Uterus (tissue), 3 donors: ENCODE measurements at regions not wholly inside any gene's neighbourhood (a gene's known extent, or its start where the extent isn't known, plus 50 kb on each side); places are given as distances from the start of the nearest gene placed in this dataset.

ENCODE experiments used
- DNase-seq, 2 donors: peaks; one replicate each; pipeline ENCODE4 v3.0.0-alpha.2; 2019 to 2020
- H3K27ac ChIP-seq, 2 donors: fragments of 200-600 bp; sonication (generic); 1 replicate in 1 of 2; 2 replicates in 1 of 2; pipeline ENCODE4 v1.5.1; 2016 to 2018
- H3K27me3 ChIP-seq, 2 donors: fragments of 200-600 bp; sonication (generic); one replicate each; pipeline ENCODE4 v1.5.1; 2018 to 2019; ENCODE audit warnings: control low read depth in 1 of 2
- H3K36me3 ChIP-seq, 2 donors: fragments of 200-600 bp; sonication (generic); one replicate each; pipeline ENCODE4 v1.5.1; 2019; ENCODE audit warnings: control low read depth in 1 of 2
- H3K4me1 ChIP-seq, 2 donors: fragments of 200-600 bp; sonication (generic); one replicate each; pipeline ENCODE4 v1.5.1; 2018 to 2019; ENCODE audit warnings: control low read depth in 1 of 2
- H3K4me3 ChIP-seq, 2 donors: fragments of 200-600 bp; sonication (generic); 1 replicate in 1 of 2; 2 replicates in 1 of 2; pipeline ENCODE4 v1.5.1; 2018 to 2019; ENCODE audit warnings: mild to moderate bottlenecking in 1 of 2
- H3K9me3 ChIP-seq, 2 donors: fragments of 200-600 bp; sonication (generic); one replicate each; pipeline ENCODE4 v1.5.1; 2019; ENCODE audit warnings: control low read depth in 1 of 2
- POLR2A ChIP-seq, 2 donors: fragments of 450-650 bp; IDR thresholded peaks; one replicate each; pipeline ENCODE4 v1.6.1; 2016; ENCODE audit warnings: antibody characterized with exemption in 2 of 2, mild to moderate bottlenecking in 1 of 2, moderate library complexity in 1 of 2
- intact Hi-C: fragments of 100-400 bp; cut with DNase I; formaldehyde crosslinking; loops from one replicate; pipeline ENCODE4 v1.15.1; 2023; ENCODE audit warnings: low total_unique reads
- TF ChIP-seq, protein P1 (sequence below), 4 experiments: fragments of 200-600 bp in 2 of 4; fragments of 450-650 bp in 2 of 4; sonication (generic) in 2 of 4; IDR thresholded peaks; one replicate each; pipeline ENCODE4 v1.5.1; 2016 to 2019; ENCODE audit warnings: antibody characterized with exemption in 4 of 4, mild to moderate bottlenecking in 2 of 4, moderate library complexity in 1 of 4
- donor health status: DM: yes; HTN: yes; CAD: no.

DNA sequence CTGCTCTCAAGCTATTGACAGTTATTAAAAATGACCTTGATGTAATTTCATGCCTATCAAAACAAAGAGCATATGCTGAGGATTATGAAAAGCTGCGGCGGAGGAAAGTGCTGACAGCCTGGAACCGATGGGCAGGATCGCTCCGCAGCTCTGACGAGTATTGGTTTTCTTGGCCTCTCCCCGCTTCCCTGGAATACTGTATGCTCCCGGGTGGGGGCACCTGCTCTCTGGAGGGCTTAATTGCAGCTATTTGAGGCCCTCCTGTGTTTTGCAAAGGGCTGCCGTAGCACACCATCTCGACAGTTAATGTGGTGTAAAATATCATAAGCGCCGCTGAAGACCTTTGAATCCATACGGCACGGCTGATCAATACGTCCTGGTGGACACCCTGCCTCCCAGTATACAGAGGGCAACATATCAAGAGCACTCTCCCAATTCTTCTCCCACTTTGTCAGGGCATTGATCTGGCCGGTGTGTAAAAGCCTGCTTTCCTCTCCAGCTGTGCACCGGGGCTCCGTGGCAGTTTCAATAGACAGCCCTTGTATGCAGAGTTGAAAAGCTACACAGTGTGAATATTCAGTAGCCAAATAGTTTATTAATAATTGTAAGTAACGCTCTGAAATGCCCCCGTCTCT is 662.4 kb downstream of the GALR1 start:
- Histone ChIP-seq H3K27ac (no peak overlapping the region), H3K4me1 (no peaks in the 10 kb centered on the region), H3K4me3 (no peak overlapping the region), H3K36me3 (no peaks in the 10 kb centered on the region), H3K27me3 (no peaks in the 10 kb centered on the region), H3K9me3 (no peaks in the 10 kb centered on the region)
- DNase-seq: no peak
- intact Hi-C loops: no loop called here
- TF ChIP-seq POLR2A (IDR thresholded peaks at IDR 0.05): no peak
- TF ChIP-seq, protein P1, sequence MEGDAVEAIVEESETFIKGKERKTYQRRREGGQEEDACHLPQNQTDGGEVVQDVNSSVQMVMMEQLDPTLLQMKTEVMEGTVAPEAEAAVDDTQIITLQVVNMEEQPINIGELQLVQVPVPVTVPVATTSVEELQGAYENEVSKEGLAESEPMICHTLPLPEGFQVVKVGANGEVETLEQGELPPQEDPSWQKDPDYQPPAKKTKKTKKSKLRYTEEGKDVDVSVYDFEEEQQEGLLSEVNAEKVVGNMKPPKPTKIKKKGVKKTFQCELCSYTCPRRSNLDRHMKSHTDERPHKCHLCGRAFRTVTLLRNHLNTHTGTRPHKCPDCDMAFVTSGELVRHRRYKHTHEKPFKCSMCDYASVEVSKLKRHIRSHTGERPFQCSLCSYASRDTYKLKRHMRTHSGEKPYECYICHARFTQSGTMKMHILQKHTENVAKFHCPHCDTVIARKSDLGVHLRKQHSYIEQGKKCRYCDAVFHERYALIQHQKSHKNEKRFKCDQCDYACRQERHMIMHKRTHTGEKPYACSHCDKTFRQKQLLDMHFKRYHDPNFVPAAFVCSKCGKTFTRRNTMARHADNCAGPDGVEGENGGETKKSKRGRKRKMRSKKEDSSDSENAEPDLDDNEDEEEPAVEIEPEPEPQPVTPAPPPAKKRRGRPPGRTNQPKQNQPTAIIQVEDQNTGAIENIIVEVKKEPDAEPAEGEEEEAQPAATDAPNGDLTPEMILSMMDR (IDR thresholded peaks at IDR 0.05): no peak

DNA sequence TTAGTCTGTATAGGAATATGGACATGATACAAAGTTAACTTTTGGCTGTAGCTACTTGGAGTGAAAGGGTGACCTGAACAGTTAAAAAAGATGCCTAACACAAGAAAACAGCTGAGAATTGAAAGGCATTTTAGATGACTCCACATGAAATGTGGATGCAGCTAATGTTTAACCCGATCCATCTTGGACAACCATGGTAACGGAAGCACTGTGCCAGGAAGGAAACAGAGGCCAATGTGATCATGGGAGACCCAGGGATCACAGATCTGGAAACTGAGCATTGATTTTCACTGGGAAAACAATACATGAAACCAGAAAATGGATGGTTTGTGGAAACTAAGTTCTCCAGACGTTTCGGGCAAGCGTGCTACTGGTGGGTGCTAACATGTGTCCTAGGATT is 669.1 kb downstream of the GALR1 start:
- Histone ChIP-seq H3K4me3 (no peak overlapping the region), H3K36me3 (no peaks in the 10 kb centered on the region), H3K9me3 (no peaks in the 10 kb centered on the region), H3K4me1 (no peaks in the 10 kb centered on the region), H3K27me3 (no peaks in the 10 kb centered on the region), H3K27ac (no peak overlapping the region)
- DNase-seq: no peak
- no peak for TF ChIP-seq POLR2A (IDR thresholded peaks at IDR 0.05)
- intact Hi-C loops: no loop called here

DNA sequence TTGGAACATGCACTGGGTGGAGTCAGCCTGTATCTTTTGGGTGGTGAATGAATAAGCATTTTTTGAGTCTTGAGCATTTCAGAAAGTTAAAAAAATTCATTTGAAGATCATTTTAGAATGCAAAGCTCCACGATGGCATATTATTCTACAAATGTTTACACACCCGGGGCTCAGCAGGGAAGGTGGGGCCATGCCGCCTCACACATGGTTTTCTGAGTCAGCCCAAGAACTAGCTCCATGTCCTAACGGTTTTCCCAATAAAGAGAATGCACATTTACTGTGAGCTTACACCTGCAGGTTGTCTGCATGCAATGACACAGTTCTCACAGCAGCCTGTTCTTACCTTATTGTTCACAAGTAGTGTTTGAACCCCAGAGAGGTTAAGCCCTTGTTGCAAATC is 670.3 kb downstream of the GALR1 start:
- Histone ChIP-seq H3K27me3 (no peaks in the 10 kb centered on the region), H3K9me3 (no peaks in the 10 kb centered on the region), H3K4me3 (no peak overlapping the region), H3K36me3 (no peaks in the 10 kb centered on the region), H3K4me1 (no peaks in the 10 kb centered on the region), H3K27ac (no peak overlapping the region)
- intact Hi-C loops: no loop called here
- DNase-seq: no peak
- TF ChIP-seq, protein P1 (IDR thresholded peaks at IDR 0.05): no peak
- no peak for TF ChIP-seq POLR2A (IDR thresholded peaks at IDR 0.05)

DNA sequence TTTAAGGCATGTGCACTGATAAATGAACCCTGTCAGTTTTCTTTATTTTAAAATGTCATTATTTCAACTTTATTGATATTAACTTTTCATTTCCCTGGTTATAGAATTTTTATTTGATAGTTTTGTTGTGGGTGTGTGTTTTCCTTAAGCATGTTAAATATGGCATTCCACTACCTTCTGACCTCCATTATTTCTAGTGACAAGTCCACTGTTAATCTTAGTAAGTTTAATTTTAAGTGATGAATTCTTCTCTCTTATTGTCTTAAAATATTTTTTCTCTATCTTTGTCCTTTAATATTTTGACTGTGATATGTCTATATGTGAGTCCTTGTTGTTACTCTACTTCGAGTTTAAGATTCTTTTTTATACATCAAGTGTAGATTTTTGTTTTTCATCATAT is 685.7 kb downstream of the GALR1 start:
- no peaks in the 10 kb centered on the region for H3K4me1 ChIP-seq
- H3K27ac ChIP-seq: no peak overlapping the region
- TF ChIP-seq, protein P1 (IDR thresholded peaks at IDR 0.05): no peak
- no peak for TF ChIP-seq POLR2A (IDR thresholded peaks at IDR 0.05)
- DNase-seq: no peak
- H3K4me3 ChIP-seq: no peak overlapping the region
- no peaks in the 10 kb centered on the region for H3K9me3 ChIP-seq
- no peaks in the 10 kb centered on the region for H3K36me3 ChIP-seq
- H3K27me3 ChIP-seq: no peaks in the 10 kb centered on the region
- intact Hi-C loops: no loop called here

DNA sequence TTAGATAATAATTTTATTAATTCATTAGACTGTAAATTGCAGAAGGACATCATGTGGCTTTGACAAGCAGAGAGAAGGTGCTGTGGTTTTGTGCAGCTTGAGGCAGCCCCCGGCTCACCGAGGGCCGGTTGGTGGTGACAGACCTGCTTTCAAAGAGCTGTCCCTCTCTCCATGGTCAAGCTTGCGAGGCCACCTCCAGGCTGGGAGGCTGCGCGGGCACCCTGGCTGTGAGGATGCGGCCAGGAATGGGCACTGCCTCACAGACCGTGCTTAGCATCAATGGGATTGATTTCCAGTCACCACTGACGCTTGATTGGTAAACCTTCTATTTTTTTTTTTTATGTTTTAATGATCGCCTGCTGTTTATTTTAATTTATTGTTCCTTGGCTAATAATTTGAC is 690.9 kb downstream of the GALR1 start:
- TF ChIP-seq, protein P1 (IDR thresholded peaks at IDR 0.05): no peak
- no peak for TF ChIP-seq POLR2A (IDR thresholded peaks at IDR 0.05)
- intact Hi-C loops: no loop called here

DNA sequence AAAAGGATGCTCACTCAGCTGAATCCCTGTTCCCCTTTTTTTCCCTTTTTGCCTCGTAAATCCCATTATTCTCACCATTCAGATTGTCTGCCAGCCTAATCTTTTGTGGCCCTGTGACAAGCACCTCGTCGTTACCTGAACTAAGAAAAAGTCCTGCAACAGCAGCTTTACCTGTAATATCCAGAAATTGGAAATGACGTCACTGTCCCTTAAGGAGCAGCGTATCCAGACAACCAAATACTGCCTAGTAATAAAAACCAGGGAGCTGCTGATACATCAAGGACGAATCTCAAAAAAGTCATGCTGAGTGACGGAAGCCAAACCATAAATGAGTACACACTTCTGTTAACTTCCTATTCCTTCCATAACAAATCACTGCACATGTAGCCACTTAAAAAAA is 694.9 kb downstream of the GALR1 start:
- DNase-seq: no peak
- intact Hi-C loops: no loop called here
- H3K9me3 ChIP-seq: no peaks in the 10 kb centered on the region
- no peaks in the 10 kb centered on the region for H3K36me3 ChIP-seq
- TF ChIP-seq, protein P1 (IDR thresholded peaks at IDR 0.05): no peak
- no peaks in the 10 kb centered on the region for H3K27me3 ChIP-seq
- H3K4me3 ChIP-seq: no peak overlapping the region
- H3K4me1 ChIP-seq: no peaks in the 10 kb centered on the region
- H3K27ac ChIP-seq: no peak overlapping the region

More for the DNA sequence above, 690.9 kb downstream of the GALR1 start:
- Histone ChIP-seq H3K4me3 (no peak overlapping the region), H3K27me3 (no peaks in the 10 kb centered on the region), H3K4me1 (no peaks in the 10 kb centered on the region), H3K27ac (no peak overlapping the region), H3K9me3 (no peaks in the 10 kb centered on the region), H3K36me3 (no peaks in the 10 kb centered on the region)
- no peak for DNase-seq
